ENCODE measurements at regions not wholly inside any gene's neighbourhood (a gene's known extent, or its start where the extent isn't known, plus 50 kb on each side); places are given as distances from the start of the nearest gene placed in this dataset.
"Not testable (repeated sequence)": the region's sequence is repeated elsewhere in the genome, so short reads cannot be mapped to it uniquely, and the experiment has no call there.

- TF ChIP-seq SP1 (IDR thresholded peaks at IDR 0.05); ARNT (IDR thresholded peaks at IDR 0.05); LEF1 (IDR thresholded peaks at IDR 0.05; ENCODE audit: borderline replicate concordance); HDGF (IDR thresholded peaks at IDR 0.05; ENCODE audit: borderline replicate concordance); SUZ12 (IDR thresholded peaks at IDR 0.05); CTBP1 (IDR thresholded peaks at IDR 0.05; ENCODE audit: borderline replicate concordance); FOXK2 (IDR thresholded peaks at IDR 0.05); ZNF384 (IDR thresholded peaks at IDR 0.05); BHLHE40 (IDR thresholded peaks at IDR 0.05; ENCODE audit: borderline replicate concordance); FOXM1 (IDR thresholded peaks at IDR 0.05; ENCODE audit: borderline replicate concordance); TARDBP (IDR thresholded peaks at IDR 0.05); FOXA1 (IDR thresholded peaks at IDR 0.05): not testable (repeated sequence)
These were observed 240.1 kb downstream of the ZNF92 start for GRCh38 chr7:65613644-65614289.

Data from HEK293T (cell line).